SH-SY5Y (cell line): ENCODE measurements at regions not wholly inside any gene's neighbourhood (a gene's known extent, or its start where the extent isn't known, plus 50 kb on each side); places are given as distances from the start of the nearest gene placed in this dataset.

Experiments
- GATA2 ChIP-seq: IDR thresholded peaks from 2 replicates; pipeline ENCODE4 v1.6.1; 2011; ENCODE audit warnings: mild to moderate bottlenecking, low read depth, low read length
- GATA3 ChIP-seq: IDR thresholded peaks from 2 replicates; pipeline ENCODE4 v1.6.1; 2011; ENCODE audit warnings: low read depth, mild to moderate bottlenecking, low read length, moderate library complexity

- no peak for TF ChIP-seq GATA2
- no peak for TF ChIP-seq GATA3
Measured at GRCh38 chr17:73813201-73813600, 169.0 kb upstream of the SDK2 start.
